ENCODE measurements at regions not wholly inside any gene's neighbourhood (a gene's known extent, or its start where the extent isn't known, plus 50 kb on each side); places are given as distances from the start of the nearest gene placed in this dataset.

DNA sequence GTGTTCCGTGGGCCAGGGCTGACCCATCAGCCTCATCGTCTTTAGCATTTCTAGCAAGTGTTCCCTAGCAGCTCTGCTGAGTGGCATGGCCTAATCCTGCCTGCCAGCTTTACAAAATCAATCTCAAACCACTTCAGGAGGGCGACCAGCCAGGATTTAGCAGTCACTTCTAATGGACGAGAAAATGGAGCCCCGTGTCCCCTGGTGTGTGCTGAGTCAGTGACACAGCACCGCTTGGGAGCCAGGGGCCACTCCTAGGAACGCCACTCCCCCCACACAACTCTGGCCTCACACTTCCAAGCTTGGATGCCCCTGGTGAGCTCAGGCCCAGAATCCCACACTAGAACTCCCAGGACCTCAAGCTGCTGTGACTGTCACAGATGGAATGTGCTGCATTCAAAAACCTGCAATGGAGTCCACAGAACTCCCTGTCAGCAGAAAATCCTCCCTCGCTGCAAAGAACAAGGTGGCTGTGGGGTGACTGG lies 311.2 kb upstream of the GATB start:
- TF ChIP-seq EZH2phosphoT487 (IDR thresholded peaks at IDR 0.05; ENCODE audit: insufficient read depth, low read depth): no peak
- TF ChIP-seq EZH2 (IDR thresholded peaks at IDR 0.05; ENCODE audit: insufficient read depth, poor library complexity, severe bottlenecking): no peak

Data from GM23248 (cell line).